ENCODE measurements at regions not wholly inside any gene's neighbourhood (a gene's known extent, or its start where the extent isn't known, plus 50 kb on each side); places are given as distances from the start of the nearest gene placed in this dataset.
"Not testable (repeated sequence)": the region's sequence is repeated elsewhere in the genome, so short reads cannot be mapped to it uniquely, and the experiment has no call there.

GRCh38 chr4:93912146-93912545, 83.6 kb downstream of the ATOH1 start:
- TF ChIP-seq, protein P1, sequence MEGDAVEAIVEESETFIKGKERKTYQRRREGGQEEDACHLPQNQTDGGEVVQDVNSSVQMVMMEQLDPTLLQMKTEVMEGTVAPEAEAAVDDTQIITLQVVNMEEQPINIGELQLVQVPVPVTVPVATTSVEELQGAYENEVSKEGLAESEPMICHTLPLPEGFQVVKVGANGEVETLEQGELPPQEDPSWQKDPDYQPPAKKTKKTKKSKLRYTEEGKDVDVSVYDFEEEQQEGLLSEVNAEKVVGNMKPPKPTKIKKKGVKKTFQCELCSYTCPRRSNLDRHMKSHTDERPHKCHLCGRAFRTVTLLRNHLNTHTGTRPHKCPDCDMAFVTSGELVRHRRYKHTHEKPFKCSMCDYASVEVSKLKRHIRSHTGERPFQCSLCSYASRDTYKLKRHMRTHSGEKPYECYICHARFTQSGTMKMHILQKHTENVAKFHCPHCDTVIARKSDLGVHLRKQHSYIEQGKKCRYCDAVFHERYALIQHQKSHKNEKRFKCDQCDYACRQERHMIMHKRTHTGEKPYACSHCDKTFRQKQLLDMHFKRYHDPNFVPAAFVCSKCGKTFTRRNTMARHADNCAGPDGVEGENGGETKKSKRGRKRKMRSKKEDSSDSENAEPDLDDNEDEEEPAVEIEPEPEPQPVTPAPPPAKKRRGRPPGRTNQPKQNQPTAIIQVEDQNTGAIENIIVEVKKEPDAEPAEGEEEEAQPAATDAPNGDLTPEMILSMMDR (IDR thresholded peaks at IDR 0.05), result no peak
- no peak for TF ChIP-seq POLR2A (IDR thresholded peaks at IDR 0.05)
- no peak for TF ChIP-seq POLR2AphosphoS5 (IDR thresholded peaks at IDR 0.05)
- no peak for TF ChIP-seq EP300 (IDR thresholded peaks at IDR 0.05; ENCODE audit: low read depth)
- Histone ChIP-seq H3K4me1 (no peaks in the 10 kb centered on the region), H3K9me3 (no peaks in the 10 kb centered on the region), H3K4me3 (no peak overlapping the region), H3K27ac (no peak overlapping the region), H3K36me3 (no peaks in the 10 kb centered on the region), H3K27me3 (no peaks in the 10 kb centered on the region)
- no peak for DNase-seq
- WGBS, 2 donors (ENCODE audit: low coverage in 1 of 2), result 78 to 90% methylated on average over 2 of the region's 2 CpGs
- in situ Hi-C loops (cut with MboI; ENCODE audit: low pct_ligation_motif_present in 1 of 4, low pct_unique_long_range_greater_than_20kb in 1 of 4, low sequenced_read_pairs in 3 of 4) (no loop called here), intact Hi-C loops (cut with DNase I; ENCODE audit: low total_unique reads) (no loop called here)

DNA sequence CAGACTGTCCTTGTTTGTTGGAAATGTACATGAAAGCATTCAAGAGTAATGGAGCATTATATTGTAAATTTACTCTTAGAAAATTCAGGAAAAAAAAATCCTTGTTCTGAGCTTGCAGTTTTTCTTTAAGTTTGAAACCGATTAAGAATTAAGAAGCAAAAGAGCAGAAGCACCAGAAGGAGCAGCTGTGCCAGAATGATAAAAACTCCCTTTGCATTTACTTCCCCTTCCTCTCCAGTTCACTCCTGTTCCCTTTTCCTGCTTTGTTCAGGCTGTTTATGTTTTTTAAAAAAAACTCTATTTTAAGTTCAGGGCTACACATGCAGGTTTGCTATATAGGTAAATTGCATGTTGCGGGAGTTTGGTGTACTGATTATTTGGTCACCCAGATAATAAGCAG, 90.3 kb downstream of the ATOH1 start:
- intact Hi-C loops (cut with DNase I; ENCODE audit: low total_unique reads), result no loop called here
- TF ChIP-seq POLR2AphosphoS5 (IDR thresholded peaks at IDR 0.05) (no peak), POLR2A (IDR thresholded peaks at IDR 0.05) (no peak), EP300 (IDR thresholded peaks at IDR 0.05; ENCODE audit: low read depth) (no peak)
- TF ChIP-seq, protein P1 (IDR thresholded peaks at IDR 0.05), result no peak
- H3K4me3 ChIP-seq, result no peak overlapping the region
- no peaks in the 10 kb centered on the region for H3K36me3 ChIP-seq
- in situ Hi-C loops (cut with MboI; ENCODE audit: low pct_ligation_motif_present in 1 of 4, low pct_unique_long_range_greater_than_20kb in 1 of 4, low sequenced_read_pairs in 3 of 4), result no loop called here
- WGBS, 2 donors (ENCODE audit: low coverage in 1 of 2), result 73 to 85% methylated on average over 1 to 2 of the region's 2 CpGs
- H3K4me1 ChIP-seq, result no peaks in the 10 kb centered on the region
- no peaks in the 10 kb centered on the region for H3K27me3 ChIP-seq
- DNase-seq, result no peak
- no peaks in the 10 kb centered on the region for H3K9me3 ChIP-seq
- no peak overlapping the region for H3K27ac ChIP-seq

- in situ Hi-C loops (cut with MboI; ENCODE audit: low pct_ligation_motif_present in 1 of 4, low pct_unique_long_range_greater_than_20kb in 1 of 4, low sequenced_read_pairs in 3 of 4); H3K4me1 ChIP-seq; H3K4me3 ChIP-seq; H3K27ac ChIP-seq; DNase-seq; H3K36me3 ChIP-seq; intact Hi-C loops (cut with DNase I; ENCODE audit: low total_unique reads); H3K9me3 ChIP-seq; H3K27me3 ChIP-seq: not testable (repeated sequence)
- WGBS, 2 donors (ENCODE audit: low coverage in 1 of 2), result 94% methylated on average over 2 of the region's 2 CpGs; no CpG with 5 or more reads in 1 of the 2 donors
Measured at GRCh38 chr4:93923570-93923969, 95.0 kb downstream of the ATOH1 start.

GRCh38 chr4:93947286-93947685, 118.7 kb downstream of the ATOH1 start:
- Histone ChIP-seq H3K4me3 (no peak overlapping the region), H3K36me3 (no peaks in the 10 kb centered on the region), H3K4me1 (no peaks in the 10 kb centered on the region), H3K27ac (no peak overlapping the region), H3K9me3 (no peaks in the 10 kb centered on the region), H3K27me3 (no peaks in the 10 kb centered on the region)
- intact Hi-C loops (cut with DNase I; ENCODE audit: low total_unique reads) (no loop called here), in situ Hi-C loops (cut with MboI; ENCODE audit: low pct_ligation_motif_present in 1 of 4, low pct_unique_long_range_greater_than_20kb in 1 of 4, low sequenced_read_pairs in 3 of 4) (no loop called here)
- no peak for DNase-seq
- TF ChIP-seq POLR2A (IDR thresholded peaks at IDR 0.05) (no peak), POLR2AphosphoS5 (IDR thresholded peaks at IDR 0.05) (no peak), EP300 (IDR thresholded peaks at IDR 0.05; ENCODE audit: low read depth) (no peak)
- TF ChIP-seq, protein P1 (IDR thresholded peaks at IDR 0.05), result no peak

DNA sequence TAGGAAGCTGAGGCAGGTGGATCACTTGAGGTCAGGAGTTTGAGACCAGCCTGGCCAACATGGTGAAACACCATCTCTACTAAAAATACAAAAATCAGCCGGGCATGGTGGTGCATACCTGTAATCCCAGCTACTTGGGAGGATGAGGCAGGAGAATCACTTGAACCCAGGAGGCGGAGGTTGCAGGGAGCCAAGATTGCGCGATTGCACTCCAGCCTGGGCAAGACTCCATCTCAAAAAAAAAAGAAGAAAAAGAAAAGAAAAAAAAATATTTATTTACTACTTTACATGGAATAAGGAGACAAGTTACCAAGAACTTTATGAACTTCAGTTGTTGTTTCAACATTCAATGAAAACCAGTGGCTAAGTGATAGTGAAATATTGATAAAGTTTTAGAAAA, 121.7 kb downstream of the ATOH1 start:
- in situ Hi-C loops (cut with MboI; ENCODE audit: low pct_ligation_motif_present in 1 of 4, low pct_unique_long_range_greater_than_20kb in 1 of 4, low sequenced_read_pairs in 3 of 4); H3K9me3 ChIP-seq; H3K36me3 ChIP-seq; DNase-seq; H3K4me1 ChIP-seq; intact Hi-C loops (cut with DNase I; ENCODE audit: low total_unique reads); H3K27ac ChIP-seq; H3K4me3 ChIP-seq; H3K27me3 ChIP-seq: not testable (repeated sequence)
- WGBS, 2 donors (ENCODE audit: low coverage in 1 of 2), result 68 to 76% methylated on average over 4 of the region's 4 CpGs

Measured in transverse colon (tissue), 4 donors.